ENCODE measurements at regions not wholly inside any gene's neighbourhood (a gene's known extent, or its start where the extent isn't known, plus 50 kb on each side); places are given as distances from the start of the nearest gene placed in this dataset.

- no peak overlapping the region for H3K27ac Mint-ChIP-seq
- Histone ChIP-seq H3K27me3 (ENCODE audit: insufficient read depth, low read length) (no peaks in the 10 kb centered on the region), H3K36me3 (ENCODE audit: insufficient read depth, low read length) (no peaks in the 10 kb centered on the region), H3K4me1 (ENCODE audit: insufficient read depth, low read length) (no peaks in the 10 kb centered on the region), H3K4me3 (ENCODE audit: low read length in 2 of 2) (no peak overlapping the region), H3K27ac (ENCODE audit: low read depth, low read length) (no peak overlapping the region), H3K9me3 (ENCODE audit: control insufficient read depth in 1 of 2, low read length in 2 of 2) (peaks cover 0 to 3% of the 10 kb centered on the region in 2 donors)
- ChIA-PET POLR2A (ENCODE audit: partially characterized antibody) (no interaction called here), CTCF (ENCODE audit: partially characterized antibody) (no interaction called here)
- no peaks in the 10 kb centered on the region for H3K36me3 Mint-ChIP-seq
- peaks cover 0 to 52% (median 28%) of the 10 kb centered on the region in 8 donors for H3K9me3 Mint-ChIP-seq
- intact Hi-C loops (cut with micrococcal nuclease): no loop called here
- H3K4me1 Mint-ChIP-seq: no peaks in the 10 kb centered on the region
- peaks cover 8% of the 10 kb centered on the region in 2 donors for H3K27me3 Mint-ChIP-seq
- DNase-seq: no peak
- H3K4me3 Mint-ChIP-seq: no peak overlapping the region
These were observed 87.9 kb downstream of the ATP23 start for GRCh38 chr12:58029260-58029659.

- intact Hi-C loops (cut with micrococcal nuclease): no loop called here
- H3K27ac ChIP-seq (ENCODE audit: low read depth, low read length): no peak overlapping the region
- no peaks in the 10 kb centered on the region for H3K36me3 ChIP-seq (ENCODE audit: insufficient read depth, low read length)
- DNase-seq: no peak
- POLR2A ChIA-PET (ENCODE audit: partially characterized antibody): no interaction called here
- Mint-ChIP-seq H3K4me3 (no peak overlapping the region), H3K27ac (no peak overlapping the region), H3K4me1 (no peaks in the 10 kb centered on the region), H3K27me3 (peaks cover 7 to 8% of the 10 kb centered on the region in 2 donors), H3K36me3 (no peaks in the 10 kb centered on the region), H3K9me3 (peaks cover 0 to 51% (median 33%) of the 10 kb centered on the region in 8 donors)
- no peaks in the 10 kb centered on the region for H3K27me3 ChIP-seq (ENCODE audit: insufficient read depth, low read length)
- no peak overlapping the region for H3K4me3 ChIP-seq (ENCODE audit: low read length in 2 of 2)
- H3K9me3 ChIP-seq (ENCODE audit: control insufficient read depth in 1 of 2, low read length in 2 of 2): peaks cover 0 to 10% of the 10 kb centered on the region in 2 donors
- no peaks in the 10 kb centered on the region for H3K4me1 ChIP-seq (ENCODE audit: insufficient read depth, low read length)
- CTCF ChIA-PET (ENCODE audit: partially characterized antibody): no interaction called here
These were observed 89.4 kb downstream of the ATP23 start for GRCh38 chr12:58030566-58031279.

GRCh38 chr12:58032156-58032555, 90.8 kb downstream of the ATP23 start:
- Histone ChIP-seq H3K27ac (ENCODE audit: low read depth, low read length) (no peak overlapping the region), H3K27me3 (ENCODE audit: insufficient read depth, low read length) (no peaks in the 10 kb centered on the region), H3K36me3 (ENCODE audit: insufficient read depth, low read length) (no peaks in the 10 kb centered on the region), H3K4me3 (ENCODE audit: low read length in 2 of 2) (no peak overlapping the region), H3K9me3 (ENCODE audit: control insufficient read depth in 1 of 2, low read length in 2 of 2) (peaks cover 0 to 12% of the 10 kb centered on the region in 2 donors), H3K4me1 (ENCODE audit: insufficient read depth, low read length) (no peaks in the 10 kb centered on the region)
- ChIA-PET POLR2A (ENCODE audit: partially characterized antibody) (no interaction called here), CTCF (ENCODE audit: partially characterized antibody) (no interaction called here)
- Mint-ChIP-seq H3K4me1 (no peaks in the 10 kb centered on the region), H3K27ac (no peak overlapping the region), H3K4me3 (no peak overlapping the region), H3K36me3 (peaks cover 0 to 2% of the 10 kb centered on the region in 2 donors), H3K27me3 (peaks cover 6 to 7% of the 10 kb centered on the region in 2 donors), H3K9me3 (peaks cover 0 to 58% (median 43%) of the 10 kb centered on the region in 8 donors)
- intact Hi-C loops (cut with micrococcal nuclease): no loop called here
- DNase-seq: no peak

- H3K9me3 ChIP-seq (ENCODE audit: control insufficient read depth in 1 of 2, low read length in 2 of 2): peaks cover 0 to 12% of the 10 kb centered on the region in 2 donors
- H3K36me3 ChIP-seq (ENCODE audit: insufficient read depth, low read length): no peaks in the 10 kb centered on the region
- H3K27me3 ChIP-seq (ENCODE audit: insufficient read depth, low read length): no peaks in the 10 kb centered on the region
- H3K9me3 Mint-ChIP-seq: peaks cover 0 to 73% (median 55%) of the 10 kb centered on the region in 8 donors
- peaks cover 6 to 7% of the 10 kb centered on the region in 2 donors for H3K27me3 Mint-ChIP-seq
- H3K4me3 ChIP-seq (ENCODE audit: low read length in 2 of 2): no peak overlapping the region
- no peaks in the 10 kb centered on the region for H3K4me1 ChIP-seq (ENCODE audit: insufficient read depth, low read length)
- H3K4me1 Mint-ChIP-seq: no peaks in the 10 kb centered on the region
- CTCF ChIA-PET (ENCODE audit: partially characterized antibody): no interaction called here
- H3K27ac Mint-ChIP-seq: no peak overlapping the region
- intact Hi-C loops (cut with micrococcal nuclease): no loop called here
- no peak overlapping the region for H3K4me3 Mint-ChIP-seq
- POLR2A ChIA-PET (ENCODE audit: partially characterized antibody): no interaction called here
- H3K27ac ChIP-seq (ENCODE audit: low read depth, low read length): no peak overlapping the region
- peaks cover 0 to 3% of the 10 kb centered on the region in 2 donors for H3K36me3 Mint-ChIP-seq
- no peak for DNase-seq
These were observed 92.5 kb downstream of the ATP23 start for GRCh38 chr12:58033831-58034230.

GRCh38 chr12:58034311-58034710, 92.9 kb downstream of the ATP23 start:
- Histone ChIP-seq H3K9me3 (ENCODE audit: control insufficient read depth in 1 of 2, low read length in 2 of 2) (peaks cover 0 to 12% of the 10 kb centered on the region in 2 donors), H3K4me3 (ENCODE audit: low read length in 2 of 2) (no peak overlapping the region), H3K27ac (ENCODE audit: low read depth, low read length) (no peak overlapping the region), H3K4me1 (ENCODE audit: insufficient read depth, low read length) (no peaks in the 10 kb centered on the region), H3K27me3 (ENCODE audit: insufficient read depth, low read length) (no peaks in the 10 kb centered on the region), H3K36me3 (ENCODE audit: insufficient read depth, low read length) (no peaks in the 10 kb centered on the region)
- ChIA-PET CTCF (ENCODE audit: partially characterized antibody) (no interaction called here), POLR2A (ENCODE audit: partially characterized antibody) (no interaction called here)
- Mint-ChIP-seq H3K27me3 (peaks cover 6 to 7% of the 10 kb centered on the region in 2 donors), H3K27ac (no peak overlapping the region), H3K4me3 (no peak overlapping the region), H3K9me3 (peaks cover 0 to 76% (median 59%) of the 10 kb centered on the region in 8 donors), H3K36me3 (peaks cover 0 to 3% of the 10 kb centered on the region in 2 donors), H3K4me1 (no peaks in the 10 kb centered on the region)
- DNase-seq: no peak
- intact Hi-C loops (cut with micrococcal nuclease): no loop called here

- POLR2A ChIA-PET (ENCODE audit: partially characterized antibody): no interaction called here
These were observed 93.3 kb downstream of the ATP23 start for GRCh38 chr12:58034712-58035111.

GRCh38 chr12:58041441-58041840, 100.1 kb downstream of the ATP23 start:
- H3K27me3 Mint-ChIP-seq: peaks cover 9 to 17% of the 10 kb centered on the region in 2 donors
- no peaks in the 10 kb centered on the region for H3K36me3 ChIP-seq (ENCODE audit: insufficient read depth, low read length)
- intact Hi-C loops (cut with micrococcal nuclease): no loop called here
- DNase-seq: no peak
- H3K36me3 Mint-ChIP-seq: peaks cover 0 to 7% of the 10 kb centered on the region in 2 donors
- no peak overlapping the region for H3K4me3 Mint-ChIP-seq
- H3K27me3 ChIP-seq (ENCODE audit: insufficient read depth, low read length): no peaks in the 10 kb centered on the region
- no peaks in the 10 kb centered on the region for H3K4me1 Mint-ChIP-seq
- no peaks in the 10 kb centered on the region for H3K4me1 ChIP-seq (ENCODE audit: insufficient read depth, low read length)
- H3K4me3 ChIP-seq (ENCODE audit: low read length in 2 of 2): no peak overlapping the region
- peaks cover 2 to 53% (median 44%) of the 10 kb centered on the region in 8 donors for H3K9me3 Mint-ChIP-seq
- POLR2A ChIA-PET (ENCODE audit: partially characterized antibody): no interaction called here
- no peak overlapping the region for H3K27ac ChIP-seq (ENCODE audit: low read depth, low read length)
- no peak overlapping the region for H3K27ac Mint-ChIP-seq
- no peaks in the 10 kb centered on the region for H3K9me3 ChIP-seq (ENCODE audit: control insufficient read depth in 1 of 2, low read length in 2 of 2)
- CTCF ChIA-PET (ENCODE audit: partially characterized antibody): no interaction called here

More at GRCh38 chr12:58034712-58035111, 93.3 kb downstream of the ATP23 start:
- CTCF ChIA-PET (ENCODE audit: partially characterized antibody): no interaction called here
- Histone ChIP-seq H3K4me3 (ENCODE audit: low read length in 2 of 2) (no peak overlapping the region), H3K36me3 (ENCODE audit: insufficient read depth, low read length) (no peaks in the 10 kb centered on the region), H3K9me3 (ENCODE audit: control insufficient read depth in 1 of 2, low read length in 2 of 2) (peaks cover 0 to 12% of the 10 kb centered on the region in 2 donors), H3K27me3 (ENCODE audit: insufficient read depth, low read length) (no peaks in the 10 kb centered on the region), H3K27ac (ENCODE audit: low read depth, low read length) (no peak overlapping the region), H3K4me1 (ENCODE audit: insufficient read depth, low read length) (no peaks in the 10 kb centered on the region)
- no peaks in the 10 kb centered on the region for H3K4me1 Mint-ChIP-seq
- peaks cover 0 to 3% of the 10 kb centered on the region in 2 donors for H3K36me3 Mint-ChIP-seq
- H3K27me3 Mint-ChIP-seq: peaks cover 4 to 7% of the 10 kb centered on the region in 2 donors
- DNase-seq: no peak
- no peak overlapping the region for H3K27ac Mint-ChIP-seq
- peaks cover 0 to 74% (median 58%) of the 10 kb centered on the region in 8 donors for H3K9me3 Mint-ChIP-seq
- intact Hi-C loops (cut with micrococcal nuclease): no loop called here
- no peak overlapping the region for H3K4me3 Mint-ChIP-seq

Measured in CD4-positive, alpha-beta memory T cell (primary cell).